ENCODE measurements at regions not wholly inside any gene's neighbourhood (a gene's known extent, or its start where the extent isn't known, plus 50 kb on each side); places are given as distances from the start of the nearest gene placed in this dataset.

- no peak for DNase-seq
- Histone ChIP-seq H3K27me3 (replicated peaks; ENCODE audit: insufficient read depth) (no peaks in the 10 kb centered on the region), H2AFZ (0 out of 2 replicates have a peak overlapping the region, but pooled peaks have one; percentile 39), H3K9me2 (ENCODE audit: insufficient read depth) (no peaks in the 10 kb centered on the region), H3K9ac (no peak overlapping the region), H3K27ac (no peak overlapping the region), H3K36me3 (ENCODE audit: low read depth) (no peaks in the 10 kb centered on the region), H3K4me1 (ENCODE audit: insufficient read depth) (no peaks in the 10 kb centered on the region), H3K9me3 (ENCODE audit: low read depth) (no peaks in the 10 kb centered on the region), H3F3A (ENCODE audit: insufficient read depth) (no peaks in the 10 kb centered on the region), H4K20me1 (ENCODE audit: insufficient read depth) (no peaks in the 10 kb centered on the region), H3K79me2 (ENCODE audit: insufficient read depth) (no peaks in the 10 kb centered on the region), H3K4me3 (no peak overlapping the region), H3K4me2 (ENCODE audit: unreplicated experiment) (no peak overlapping the region)
- TF ChIP-seq EZH2phosphoT487 (IDR thresholded peaks at IDR 0.05; ENCODE audit: insufficient read depth, low read depth) (no peak), EZH2 (IDR thresholded peaks at IDR 0.05; ENCODE audit: insufficient read depth, poor library complexity, severe bottlenecking) (no peak)
- in situ Hi-C loops (cut with MboI), result no loop called here
Observed at GRCh38 chr4:126216611-126217010, 901.9 kb downstream of the FAT4 start.

- in situ Hi-C loops (cut with MboI), result no loop called here
- H3K4me1 ChIP-seq (ENCODE audit: insufficient read depth), result no peaks in the 10 kb centered on the region
- no peak overlapping the region for H3K27ac ChIP-seq
- H3K36me3 ChIP-seq (ENCODE audit: low read depth), result no peaks in the 10 kb centered on the region
- no peaks in the 10 kb centered on the region for H3K9me3 ChIP-seq (ENCODE audit: low read depth)
- H3K4me2 ChIP-seq (ENCODE audit: unreplicated experiment), result no peak overlapping the region
- H3K9ac ChIP-seq, result no peak overlapping the region
- no peaks in the 10 kb centered on the region for H3F3A ChIP-seq (ENCODE audit: insufficient read depth)
- TF ChIP-seq EZH2phosphoT487 (IDR thresholded peaks at IDR 0.05; ENCODE audit: insufficient read depth, low read depth), result no peak
- no peak for TF ChIP-seq EZH2 (IDR thresholded peaks at IDR 0.05; ENCODE audit: insufficient read depth, poor library complexity, severe bottlenecking)
- no peaks in the 10 kb centered on the region for H3K9me2 ChIP-seq (ENCODE audit: insufficient read depth)
- no peaks in the 10 kb centered on the region for H3K27me3 ChIP-seq (replicated peaks; ENCODE audit: insufficient read depth)
- no peak overlapping the region for H2AFZ ChIP-seq
- DNase-seq, result no peak
- H3K4me3 ChIP-seq, result no peak overlapping the region
- no peaks in the 10 kb centered on the region for H3K79me2 ChIP-seq (ENCODE audit: insufficient read depth)
- no peaks in the 10 kb centered on the region for H4K20me1 ChIP-seq (ENCODE audit: insufficient read depth)
- WGBS, 2 experiments (ENCODE audit: low coverage in 1 of 2, low lambda C conversion rate in 2 of 2, missing lambda C conversion rate in 2 of 2), result 71 to 74% methylated on average over 3 of the region's 3 CpGs
Observed at GRCh38 chr4:126221282-126221681, 906.5 kb downstream of the FAT4 start.

GRCh38 chr4:126221717-126222340 is 907.1 kb downstream of the FAT4 start:
- no peaks in the 10 kb centered on the region for H3K79me2 ChIP-seq (ENCODE audit: insufficient read depth)
- H3K9ac ChIP-seq, result no peak overlapping the region
- no peak for TF ChIP-seq EZH2 (IDR thresholded peaks at IDR 0.05; ENCODE audit: insufficient read depth, poor library complexity, severe bottlenecking)
- TF ChIP-seq EZH2phosphoT487 (IDR thresholded peaks at IDR 0.05; ENCODE audit: insufficient read depth, low read depth), result no peak
- no peak overlapping the region for H3K4me2 ChIP-seq (ENCODE audit: unreplicated experiment)
- WGBS, 2 experiments (ENCODE audit: low coverage in 1 of 2, low lambda C conversion rate in 2 of 2, missing lambda C conversion rate in 2 of 2), result 86 to 91% methylated on average over 1 of the region's 1 CpG
- H3K4me1 ChIP-seq (ENCODE audit: insufficient read depth), result no peaks in the 10 kb centered on the region
- H3F3A ChIP-seq (ENCODE audit: insufficient read depth), result no peaks in the 10 kb centered on the region
- no peak for DNase-seq
- in situ Hi-C loops (cut with MboI), result no loop called here
- no peaks in the 10 kb centered on the region for H3K27me3 ChIP-seq (replicated peaks; ENCODE audit: insufficient read depth)
- H2AFZ ChIP-seq, result no peak overlapping the region
- H3K27ac ChIP-seq, result no peak overlapping the region
- no peaks in the 10 kb centered on the region for H3K9me2 ChIP-seq (ENCODE audit: insufficient read depth)
- H4K20me1 ChIP-seq (ENCODE audit: insufficient read depth), result no peaks in the 10 kb centered on the region
- no peaks in the 10 kb centered on the region for H3K9me3 ChIP-seq (ENCODE audit: low read depth)
- H3K4me3 ChIP-seq, result no peak overlapping the region
- H3K36me3 ChIP-seq (ENCODE audit: low read depth), result no peaks in the 10 kb centered on the region

GRCh38 chr4:126223784-126224407 is 909.1 kb downstream of the FAT4 start:
- Histone ChIP-seq H3K79me2 (ENCODE audit: insufficient read depth) (no peaks in the 10 kb centered on the region), H4K20me1 (ENCODE audit: insufficient read depth) (no peaks in the 10 kb centered on the region), H3F3A (ENCODE audit: insufficient read depth) (no peaks in the 10 kb centered on the region), H3K4me3 (no peak overlapping the region), H3K9me3 (ENCODE audit: low read depth) (no peaks in the 10 kb centered on the region), H3K27ac (no peak overlapping the region), H3K4me1 (ENCODE audit: insufficient read depth) (no peaks in the 10 kb centered on the region), H3K9me2 (ENCODE audit: insufficient read depth) (no peaks in the 10 kb centered on the region), H3K4me2 (ENCODE audit: unreplicated experiment) (no peak overlapping the region), H3K36me3 (ENCODE audit: low read depth) (no peaks in the 10 kb centered on the region), H2AFZ (no peak overlapping the region), H3K9ac (no peak overlapping the region), H3K27me3 (replicated peaks; ENCODE audit: insufficient read depth) (no peaks in the 10 kb centered on the region)
- in situ Hi-C loops (cut with MboI), result no loop called here
- 50 to 55% methylated on average over 2 of the region's 2 CpGs for WGBS, 2 experiments (ENCODE audit: low coverage in 1 of 2, low lambda C conversion rate in 2 of 2, missing lambda C conversion rate in 2 of 2)
- peak; percentile 36 for DNase-seq
- no peak for TF ChIP-seq EZH2 (IDR thresholded peaks at IDR 0.05; ENCODE audit: insufficient read depth, poor library complexity, severe bottlenecking)
- TF ChIP-seq EZH2phosphoT487 (IDR thresholded peaks at IDR 0.05; ENCODE audit: insufficient read depth, low read depth), result no peak

Data from GM23248 (cell line).